ENCODE measurements at regions not wholly inside any gene's neighbourhood (a gene's known extent, or its start where the extent isn't known, plus 50 kb on each side); places are given as distances from the start of the nearest gene placed in this dataset.

GRCh38 chr21:28410256-28410655 is 582.4 kb downstream of the LTN1 start:
- no peaks in the 10 kb centered on the region for H3K36me3 Mint-ChIP-seq (ENCODE audit: low read depth)
- H3K27me3 Mint-ChIP-seq (ENCODE audit: low read depth) = no peaks in the 10 kb centered on the region
- H3K4me1 Mint-ChIP-seq = no peaks in the 10 kb centered on the region
- no peak overlapping the region for H3K27ac Mint-ChIP-seq (ENCODE audit: unreplicated experiment)
- DNase-seq (ENCODE audit: low read depth, low spot score) = no peak
- peaks cover 2% of the 10 kb centered on the region for H3K9me3 Mint-ChIP-seq
- TF ChIP-seq, protein P1, sequence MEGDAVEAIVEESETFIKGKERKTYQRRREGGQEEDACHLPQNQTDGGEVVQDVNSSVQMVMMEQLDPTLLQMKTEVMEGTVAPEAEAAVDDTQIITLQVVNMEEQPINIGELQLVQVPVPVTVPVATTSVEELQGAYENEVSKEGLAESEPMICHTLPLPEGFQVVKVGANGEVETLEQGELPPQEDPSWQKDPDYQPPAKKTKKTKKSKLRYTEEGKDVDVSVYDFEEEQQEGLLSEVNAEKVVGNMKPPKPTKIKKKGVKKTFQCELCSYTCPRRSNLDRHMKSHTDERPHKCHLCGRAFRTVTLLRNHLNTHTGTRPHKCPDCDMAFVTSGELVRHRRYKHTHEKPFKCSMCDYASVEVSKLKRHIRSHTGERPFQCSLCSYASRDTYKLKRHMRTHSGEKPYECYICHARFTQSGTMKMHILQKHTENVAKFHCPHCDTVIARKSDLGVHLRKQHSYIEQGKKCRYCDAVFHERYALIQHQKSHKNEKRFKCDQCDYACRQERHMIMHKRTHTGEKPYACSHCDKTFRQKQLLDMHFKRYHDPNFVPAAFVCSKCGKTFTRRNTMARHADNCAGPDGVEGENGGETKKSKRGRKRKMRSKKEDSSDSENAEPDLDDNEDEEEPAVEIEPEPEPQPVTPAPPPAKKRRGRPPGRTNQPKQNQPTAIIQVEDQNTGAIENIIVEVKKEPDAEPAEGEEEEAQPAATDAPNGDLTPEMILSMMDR (conservative IDR thresholded peaks at IDR 0.05) = no peak
- H3K4me3 Mint-ChIP-seq = no peak overlapping the region

- H3K36me3 Mint-ChIP-seq (ENCODE audit: low read depth) = peaks cover 6% of the 10 kb centered on the region
- peaks cover 10% of the 10 kb centered on the region for H3K9me3 Mint-ChIP-seq
- H3K4me3 Mint-ChIP-seq = no peak overlapping the region
- TF ChIP-seq, protein P1 (conservative IDR thresholded peaks at IDR 0.05) = no peak
- DNase-seq (ENCODE audit: low read depth, low spot score) = no peak
- no peaks in the 10 kb centered on the region for H3K27me3 Mint-ChIP-seq (ENCODE audit: low read depth)
- no peak overlapping the region for H3K27ac Mint-ChIP-seq (ENCODE audit: unreplicated experiment)
- H3K4me1 Mint-ChIP-seq = no peaks in the 10 kb centered on the region
Observed at GRCh38 chr21:28402616-28402989, 590.1 kb downstream of the LTN1 start.

DNA sequence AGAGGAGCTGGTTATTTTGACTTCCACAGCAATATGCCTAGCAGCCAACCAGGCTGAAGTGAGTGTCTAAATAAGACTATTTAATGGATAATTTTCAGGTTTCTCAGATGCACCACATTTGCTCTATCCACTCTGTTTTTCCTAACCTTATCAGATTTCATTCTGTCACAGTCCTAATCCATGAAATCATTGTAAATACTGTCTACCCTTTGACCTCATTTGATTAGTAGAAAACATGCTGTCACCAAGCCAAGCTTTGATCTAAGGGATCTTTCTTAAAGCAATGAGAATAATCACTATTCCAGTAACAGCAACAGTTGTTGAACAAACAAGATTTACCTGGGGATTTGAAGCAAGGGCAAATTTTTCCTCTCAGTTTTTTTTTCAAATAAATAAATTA is 595.6 kb downstream of the LTN1 start:
- no peak overlapping the region for H3K4me3 Mint-ChIP-seq
- TF ChIP-seq, protein P1 (conservative IDR thresholded peaks at IDR 0.05) = no peak
- H3K4me1 Mint-ChIP-seq = no peaks in the 10 kb centered on the region
- no peak for DNase-seq (ENCODE audit: low read depth, low spot score)
- peaks cover 7% of the 10 kb centered on the region for H3K36me3 Mint-ChIP-seq (ENCODE audit: low read depth)
- H3K27me3 Mint-ChIP-seq (ENCODE audit: low read depth) = no peaks in the 10 kb centered on the region
- peaks cover 12% of the 10 kb centered on the region for H3K9me3 Mint-ChIP-seq
- no peak overlapping the region for H3K27ac Mint-ChIP-seq (ENCODE audit: unreplicated experiment)

GRCh38 chr21:28396421-28396820 is 596.3 kb downstream of the LTN1 start:
- Mint-ChIP-seq H3K27me3 (ENCODE audit: low read depth) (no peaks in the 10 kb centered on the region), H3K27ac (ENCODE audit: unreplicated experiment) (no peak overlapping the region), H3K4me1 (no peaks in the 10 kb centered on the region), H3K4me3 (no peak overlapping the region), H3K36me3 (ENCODE audit: low read depth) (peaks cover 7% of the 10 kb centered on the region), H3K9me3 (peaks cover 12% of the 10 kb centered on the region)
- TF ChIP-seq, protein P1 (conservative IDR thresholded peaks at IDR 0.05) = no peak
- no peak for DNase-seq (ENCODE audit: low read depth, low spot score)

GRCh38 chr21:28393279-28393678 is 599.4 kb downstream of the LTN1 start:
- no peaks in the 10 kb centered on the region for H3K27me3 Mint-ChIP-seq (ENCODE audit: low read depth)
- H3K36me3 Mint-ChIP-seq (ENCODE audit: low read depth) = peaks cover 3% of the 10 kb centered on the region
- DNase-seq (ENCODE audit: low read depth, low spot score) = no peak
- H3K4me3 Mint-ChIP-seq = no peak overlapping the region
- no peak overlapping the region for H3K27ac Mint-ChIP-seq (ENCODE audit: unreplicated experiment)
- TF ChIP-seq, protein P1 (conservative IDR thresholded peaks at IDR 0.05) = no peak
- H3K4me1 Mint-ChIP-seq = no peaks in the 10 kb centered on the region
- H3K9me3 Mint-ChIP-seq = peaks cover 7% of the 10 kb centered on the region

All from neural crest cell (in vitro differentiated cells).